ENCODE measurements at regions not wholly inside any gene's neighbourhood (a gene's known extent, or its start where the extent isn't known, plus 50 kb on each side); places are given as distances from the start of the nearest gene placed in this dataset.

DNA sequence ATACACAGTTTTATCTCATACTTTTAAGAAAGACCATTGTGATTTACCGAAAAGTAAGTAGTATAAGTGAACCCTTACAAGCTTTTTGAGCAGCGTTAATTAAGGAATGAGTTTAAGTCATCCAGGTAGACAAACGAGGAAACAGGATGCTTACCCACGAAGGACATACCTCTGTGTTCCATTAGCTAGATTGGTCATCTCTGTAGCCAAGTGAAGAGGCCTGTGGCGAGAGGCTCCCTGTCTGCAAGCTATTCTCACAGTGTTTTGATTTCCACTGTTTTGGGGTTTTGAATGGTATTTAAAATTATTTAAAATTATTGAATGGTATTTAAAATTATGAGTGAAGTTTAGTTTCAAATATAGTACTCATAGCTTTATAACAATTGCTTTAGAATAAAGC lies 342.1 kb upstream of the RGS6 start:
- no peaks in the 10 kb centered on the region for H3K27me3 ChIP-seq
- intact Hi-C loops (cut with DNase I), result no loop called here
- H3K27ac ChIP-seq, result no peak overlapping the region
- DNase-seq, result no peak
- H3K36me3 ChIP-seq, result no peaks in the 10 kb centered on the region
- no peaks in the 10 kb centered on the region for H3K9me3 ChIP-seq
- no peak for TF ChIP-seq CTCF (IDR thresholded peaks at IDR 0.05)
- H3K4me3 ChIP-seq, result no peak overlapping the region
- H3K4me1 ChIP-seq, result no peaks in the 10 kb centered on the region
- no peak overlapping the region for H3K9ac ChIP-seq (ENCODE audit: low read depth in 2 of 2, low read length in 2 of 2)

- H3K9ac ChIP-seq (ENCODE audit: low read depth in 2 of 2, low read length in 2 of 2), result no peak overlapping the region
- no peak for DNase-seq
- no peak overlapping the region for H3K27ac ChIP-seq
- H3K4me1 ChIP-seq, result no peaks in the 10 kb centered on the region
- intact Hi-C loops (cut with DNase I), result no loop called here
- H3K36me3 ChIP-seq, result no peaks in the 10 kb centered on the region
- H3K27me3 ChIP-seq, result no peaks in the 10 kb centered on the region
- H3K4me3 ChIP-seq, result no peak overlapping the region
- H3K9me3 ChIP-seq, result no peaks in the 10 kb centered on the region
- no peak for TF ChIP-seq CTCF (IDR thresholded peaks at IDR 0.05)
Measured at GRCh38 chr14:71591231-71591630, 341.0 kb upstream of the RGS6 start.

- no peak for DNase-seq
- no peak overlapping the region for H3K9ac ChIP-seq (ENCODE audit: low read depth in 2 of 2, low read length in 2 of 2)
- H3K36me3 ChIP-seq, result no peaks in the 10 kb centered on the region
- no peak for TF ChIP-seq CTCF (IDR thresholded peaks at IDR 0.05)
- H3K27me3 ChIP-seq, result no peaks in the 10 kb centered on the region
- no peaks in the 10 kb centered on the region for H3K9me3 ChIP-seq
- H3K27ac ChIP-seq, result no peak overlapping the region
- no peak overlapping the region for H3K4me3 ChIP-seq
- no peaks in the 10 kb centered on the region for H3K4me1 ChIP-seq
- intact Hi-C loops (cut with DNase I), result no loop called here
Measured at GRCh38 chr14:71591929-71592328, 340.3 kb upstream of the RGS6 start.

- Histone ChIP-seq H3K4me1 (no peaks in the 10 kb centered on the region), H3K27ac (no peak overlapping the region), H3K36me3 (no peaks in the 10 kb centered on the region), H3K4me3 (no peak overlapping the region), H3K9ac (ENCODE audit: low read depth in 2 of 2, low read length in 2 of 2) (no peak overlapping the region), H3K27me3 (no peaks in the 10 kb centered on the region), H3K9me3 (no peaks in the 10 kb centered on the region)
- DNase-seq, result no peak
- no peak for TF ChIP-seq CTCF (IDR thresholded peaks at IDR 0.05)
- intact Hi-C loops (cut with DNase I), result no loop called here
Measured at GRCh38 chr14:71592361-71592760, 339.9 kb upstream of the RGS6 start.

GRCh38 chr14:71593966-71594365 lies 338.3 kb upstream of the RGS6 start:
- Histone ChIP-seq H3K4me1 (no peaks in the 10 kb centered on the region), H3K4me3 (no peak overlapping the region), H3K9me3 (no peaks in the 10 kb centered on the region), H3K27me3 (no peaks in the 10 kb centered on the region), H3K27ac (no peak overlapping the region), H3K36me3 (no peaks in the 10 kb centered on the region), H3K9ac (ENCODE audit: low read depth in 2 of 2, low read length in 2 of 2) (no peak overlapping the region)
- DNase-seq, result no peak
- intact Hi-C loops (cut with DNase I), result no loop called here
- no peak for TF ChIP-seq CTCF (IDR thresholded peaks at IDR 0.05)

DNA sequence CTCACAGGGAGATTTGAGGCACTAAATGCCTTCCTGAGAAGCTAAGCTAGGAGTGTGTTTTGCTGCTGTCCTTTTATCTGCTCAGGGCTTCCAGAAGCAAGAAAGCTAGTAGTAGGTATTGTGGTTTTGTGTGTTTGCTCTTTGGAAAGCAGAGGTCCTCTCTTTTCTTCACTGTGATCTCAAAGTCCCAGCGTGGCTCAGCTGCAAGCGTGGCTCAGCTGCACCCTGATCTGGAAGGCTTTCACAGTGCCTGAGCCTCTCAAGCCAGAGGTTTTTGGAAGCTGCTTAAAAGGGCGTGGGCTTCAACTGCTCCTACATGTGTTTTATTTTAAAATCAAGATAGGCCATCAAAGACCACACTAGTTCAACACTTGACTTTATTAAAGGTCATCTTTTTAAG lies 337.4 kb upstream of the RGS6 start:
- TF ChIP-seq CTCF (IDR thresholded peaks at IDR 0.05), result no peak
- no peaks in the 10 kb centered on the region for H3K4me1 ChIP-seq
- H3K36me3 ChIP-seq, result no peaks in the 10 kb centered on the region

More for the DNA sequence above, 337.4 kb upstream of the RGS6 start:
- H3K4me3 ChIP-seq, result no peak overlapping the region
- H3K9me3 ChIP-seq, result no peaks in the 10 kb centered on the region
- H3K9ac ChIP-seq (ENCODE audit: low read depth in 2 of 2, low read length in 2 of 2), result no peak overlapping the region
- intact Hi-C loops (cut with DNase I), result no loop called here
- no peaks in the 10 kb centered on the region for H3K27me3 ChIP-seq
- DNase-seq, result no peak
- no peak overlapping the region for H3K27ac ChIP-seq

All from colonic mucosa (tissue), 4 donors.